CD4-positive, alpha-beta T cell treated with Interleukin-21 for 1 hour (primary cell): ENCODE measurements at regions not wholly inside any gene's neighbourhood (a gene's known extent, or its start where the extent isn't known, plus 50 kb on each side); places are given as distances from the start of the nearest gene placed in this dataset.

Source experiments
- DNase-seq: peaks from one replicate; pipeline ENCODE4 v3.0.0-alpha.2; 2020

GRCh38 chr4:187135878-187136277, 412.2 kb upstream of the FAT1 start:
- no peak for DNase-seq

GRCh38 chr4:187139141-187139540, 415.5 kb upstream of the FAT1 start:
- DNase-seq: no peak

DNA sequence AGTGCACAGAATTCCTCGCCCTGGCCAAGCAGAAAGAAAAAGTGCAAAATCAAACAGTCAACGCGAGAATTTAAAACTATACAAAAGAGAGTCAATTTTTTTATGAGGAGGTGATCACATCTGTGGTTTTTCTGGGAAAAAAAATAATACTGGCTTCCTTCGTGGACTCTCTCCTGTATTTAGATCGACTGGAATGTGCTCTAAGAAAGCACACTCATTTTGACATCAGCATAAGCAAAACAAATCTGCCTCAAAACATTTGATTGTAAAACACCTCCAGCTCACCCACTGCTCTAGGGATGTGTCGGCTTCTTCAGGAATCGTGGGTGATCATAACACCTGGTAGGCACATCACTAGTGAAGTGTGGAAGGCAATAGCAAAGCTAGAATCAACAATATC, 417.4 kb upstream of the FAT1 start:
- no peak for DNase-seq

DNA sequence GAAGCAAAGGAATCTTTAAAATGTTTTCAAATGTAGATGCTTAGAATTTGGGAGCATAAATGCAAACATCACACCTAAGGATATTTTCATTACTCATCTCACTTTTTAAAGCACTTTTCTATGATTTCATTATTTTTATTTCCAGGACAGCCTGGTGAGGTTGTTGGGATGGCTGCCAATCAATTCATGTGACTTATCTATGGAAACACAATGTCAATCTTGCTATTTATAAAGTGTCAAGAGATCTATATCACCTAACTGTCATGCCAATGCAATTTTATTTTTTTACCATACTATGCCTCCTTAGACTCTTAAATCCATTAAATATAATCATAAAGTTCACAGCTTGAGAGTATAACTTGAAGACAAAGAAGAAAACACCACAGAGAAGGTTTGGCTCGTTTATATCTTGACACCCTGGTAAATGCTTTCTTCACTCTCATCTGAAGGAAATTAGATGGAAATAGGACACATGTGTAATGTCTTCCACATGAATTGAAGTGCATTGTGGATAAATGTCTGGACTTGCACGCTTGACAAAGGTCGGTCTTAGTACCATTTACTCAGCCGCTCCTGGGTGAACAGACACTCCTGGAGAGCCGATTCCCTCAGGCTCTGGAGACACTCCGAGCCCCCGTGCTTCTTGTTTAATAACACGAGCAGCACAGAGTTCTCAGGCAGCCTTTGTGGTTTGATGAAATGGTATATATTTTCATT, 425.7 kb upstream of the FAT1 start:
- DNase-seq: no peak

GRCh38 chr4:187157380-187157958, 433.8 kb upstream of the FAT1 start:
- DNase-seq: no peak

DNA sequence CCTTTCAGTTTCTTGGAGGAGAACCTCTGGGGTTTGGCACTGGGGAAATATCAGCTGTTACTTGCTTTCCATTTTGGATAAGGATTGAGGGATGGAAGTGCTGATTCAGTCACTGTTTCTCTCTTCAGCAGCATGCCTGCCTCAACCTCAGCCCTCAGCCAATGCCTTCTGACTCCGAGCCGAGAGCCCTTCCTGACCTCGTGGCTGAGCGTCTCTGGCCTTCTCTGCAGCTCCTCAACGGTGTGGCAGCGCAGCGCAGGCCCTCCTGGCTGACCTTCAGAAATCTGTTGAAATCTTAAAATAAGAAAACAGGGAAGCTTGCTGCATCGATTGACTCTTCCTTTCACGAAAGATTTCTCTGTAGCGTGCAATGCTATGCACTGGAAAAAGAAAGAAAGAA, 434.3 kb upstream of the FAT1 start:
- no peak for DNase-seq

DNA sequence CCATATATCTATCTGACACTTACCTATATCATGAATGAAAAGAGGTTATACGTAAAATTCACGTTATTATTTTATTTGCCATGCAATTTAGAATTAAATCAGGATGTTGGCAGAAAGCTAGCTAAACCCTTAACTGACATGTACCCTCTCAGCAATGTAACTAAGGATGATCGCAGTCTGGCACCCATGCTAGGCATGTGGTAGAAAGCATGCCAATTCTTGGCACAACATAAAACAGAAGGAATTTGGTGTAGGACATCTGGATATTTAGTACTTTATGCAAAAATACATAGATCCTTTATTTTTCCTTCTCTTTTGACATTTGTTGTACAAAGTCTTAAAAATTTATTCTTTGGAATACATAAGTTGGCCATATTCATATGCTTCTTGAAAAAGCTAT, 436.8 kb upstream of the FAT1 start:
- DNase-seq: no peak

- DNase-seq: no peak
Measured at GRCh38 chr4:187166886-187167512, 443.3 kb upstream of the FAT1 start.

DNA sequence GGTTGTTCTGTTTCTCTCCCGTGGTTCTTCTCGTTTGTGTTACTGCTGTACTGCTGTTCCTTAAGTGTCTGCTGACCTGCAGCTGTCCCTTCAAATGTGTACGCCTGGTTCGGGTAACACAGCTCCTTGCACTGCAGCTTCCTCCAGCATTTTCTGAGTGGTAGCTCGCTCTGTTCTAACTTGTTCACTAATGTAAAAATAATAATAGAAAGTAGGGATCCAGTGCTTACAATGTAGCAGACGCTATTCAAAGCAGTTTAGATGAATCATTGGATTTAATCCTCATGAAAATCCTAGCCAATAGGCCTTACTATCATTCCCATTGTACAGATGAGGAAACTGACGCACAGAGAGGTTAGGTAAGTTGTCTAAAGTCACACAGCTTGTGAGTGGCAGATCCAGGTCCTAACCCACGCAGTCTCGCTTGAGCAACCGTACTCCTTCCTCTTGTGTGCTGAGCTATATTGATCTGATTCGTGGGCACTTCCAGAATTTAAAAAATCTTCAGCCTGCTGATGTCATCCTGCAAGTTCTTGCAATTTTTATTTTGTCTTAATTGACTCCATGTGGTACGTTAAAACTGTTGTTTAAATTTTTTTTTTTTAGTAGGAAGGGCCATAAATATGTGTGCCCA, 448.2 kb upstream of the FAT1 start:
- DNase-seq: no peak

- DNase-seq: no peak
Measured at GRCh38 chr4:187172340-187172761, 448.7 kb upstream of the FAT1 start.

- DNase-seq: no peak
Measured at GRCh38 chr4:187174749-187175148, 451.1 kb upstream of the FAT1 start.

DNA sequence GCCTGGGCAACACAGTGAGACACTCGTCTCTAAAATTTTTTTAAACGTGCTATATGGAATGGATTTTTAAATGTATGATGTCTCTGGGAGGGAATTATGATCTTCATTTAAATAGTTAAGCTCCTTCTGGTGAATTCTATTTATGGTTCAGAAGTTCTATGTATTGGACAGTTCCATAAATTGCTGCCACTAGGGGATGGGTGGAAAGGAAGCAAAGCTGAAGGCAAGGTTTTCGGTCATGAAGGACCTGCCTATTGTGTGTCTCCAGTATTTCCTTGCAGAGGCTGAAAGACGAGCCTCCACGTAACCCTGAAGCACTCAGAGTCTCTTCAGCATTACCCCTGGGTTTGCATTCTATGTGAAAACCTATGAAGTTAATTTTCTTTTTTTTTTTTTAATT, 451.5 kb upstream of the FAT1 start:
- DNase-seq: no peak

- no peak for DNase-seq
Measured at GRCh38 chr4:187176261-187176910, 452.7 kb upstream of the FAT1 start.

DNA sequence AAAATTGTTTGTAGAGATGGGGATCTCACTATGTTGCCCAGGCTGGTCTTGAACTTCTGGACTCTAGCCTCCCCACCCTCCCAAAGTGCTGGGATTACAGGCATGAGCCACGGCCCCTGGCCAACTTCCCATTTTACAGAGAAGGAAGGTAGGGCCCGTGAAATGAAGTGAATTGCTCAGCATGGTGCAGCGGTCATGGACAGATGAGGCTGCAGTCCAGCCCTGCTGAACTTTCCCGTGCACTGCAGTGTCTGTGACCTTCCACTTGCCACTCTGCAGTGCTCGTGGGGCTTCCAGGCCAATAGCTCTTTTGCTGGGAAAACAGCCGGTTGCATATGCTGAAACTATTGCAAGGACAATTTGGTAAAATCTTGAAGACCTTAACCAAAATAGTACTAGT, 454.4 kb upstream of the FAT1 start:
- no peak for DNase-seq

DNA sequence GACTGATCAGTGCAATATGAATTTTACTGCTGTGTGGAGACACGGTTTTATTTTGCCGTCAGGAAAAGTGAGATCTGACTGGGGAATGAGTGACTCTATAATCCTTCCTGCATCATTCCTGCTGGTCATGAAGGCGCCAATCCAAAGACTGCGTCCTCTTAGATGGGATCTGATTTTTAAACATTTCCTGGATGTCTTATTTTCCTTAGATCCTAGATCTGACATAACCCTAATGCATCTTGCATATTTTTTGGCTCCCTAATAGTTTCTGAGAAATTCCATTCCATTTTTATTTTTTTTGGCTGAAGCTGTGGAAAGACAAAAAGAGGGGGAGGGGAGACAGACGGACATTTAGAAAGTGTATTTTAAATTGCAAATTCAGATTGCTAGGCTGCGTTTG, 454.9 kb upstream of the FAT1 start:
- no peak for DNase-seq

DNA sequence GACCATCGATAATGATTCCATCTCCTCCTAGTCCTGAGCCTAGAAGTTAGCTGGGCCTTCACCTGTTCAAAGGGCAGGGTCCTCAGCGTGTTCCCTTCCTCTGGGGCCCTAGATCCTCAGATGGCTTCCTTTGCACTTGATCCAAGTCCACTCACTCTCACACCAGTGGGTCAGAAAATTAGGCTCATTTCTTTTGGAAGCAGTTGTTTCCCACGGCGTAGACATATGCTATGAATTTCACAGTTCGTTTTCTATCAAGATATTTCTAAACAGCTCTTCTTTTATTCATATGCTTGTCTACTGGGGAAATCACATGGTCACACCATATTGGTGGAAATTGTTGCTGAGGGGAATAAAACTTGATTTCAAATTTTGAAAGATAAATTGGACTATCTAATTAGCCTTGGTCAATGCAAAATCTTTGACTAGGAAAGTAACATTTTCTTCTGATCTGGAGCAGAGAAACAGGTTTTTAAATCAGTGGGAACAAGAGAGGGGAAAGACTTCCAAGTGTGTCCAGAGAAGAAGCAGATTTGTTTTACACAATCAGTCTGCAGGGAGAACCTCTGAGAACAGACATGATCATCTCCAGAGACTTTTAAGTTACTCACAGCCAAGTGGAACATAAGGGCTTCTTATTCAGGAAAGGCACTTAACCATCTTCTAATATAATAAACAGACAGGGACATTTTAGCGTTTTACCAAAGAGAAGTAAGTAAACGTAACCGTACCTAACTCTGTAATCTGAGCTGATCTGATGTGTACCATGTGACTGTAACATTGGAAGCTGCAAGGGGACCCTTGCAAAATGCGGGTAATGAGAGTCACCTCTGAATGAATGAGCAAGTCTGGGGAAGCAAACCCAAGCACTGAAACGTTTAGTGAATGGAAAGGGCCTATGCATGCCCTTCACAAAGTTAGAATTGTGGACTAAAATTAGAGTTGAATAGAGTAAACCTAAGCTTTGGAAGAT, 455.7 kb upstream of the FAT1 start:
- DNase-seq: no peak

DNA sequence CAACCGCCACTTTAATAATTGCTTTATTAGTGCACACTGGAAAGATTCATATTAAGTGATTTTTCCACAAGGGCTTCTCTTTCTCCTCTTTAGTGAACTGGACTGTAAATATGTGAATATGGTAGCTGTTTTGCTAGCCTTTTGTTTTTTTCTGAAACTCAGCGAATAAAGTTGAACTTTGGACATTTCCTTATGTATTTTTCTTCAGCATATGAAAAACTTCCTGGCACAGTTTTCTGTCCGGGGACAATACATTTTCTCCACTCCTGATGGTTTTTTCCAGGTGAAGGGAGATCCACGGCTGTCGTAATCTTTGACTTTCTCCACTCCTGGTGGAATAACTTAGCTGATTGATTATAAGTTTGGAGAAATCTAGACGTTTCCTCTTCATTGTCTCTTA, 457.4 kb upstream of the FAT1 start:
- no peak for DNase-seq

GRCh38 chr4:187183346-187183745, 459.7 kb upstream of the FAT1 start:
- no peak for DNase-seq

DNA sequence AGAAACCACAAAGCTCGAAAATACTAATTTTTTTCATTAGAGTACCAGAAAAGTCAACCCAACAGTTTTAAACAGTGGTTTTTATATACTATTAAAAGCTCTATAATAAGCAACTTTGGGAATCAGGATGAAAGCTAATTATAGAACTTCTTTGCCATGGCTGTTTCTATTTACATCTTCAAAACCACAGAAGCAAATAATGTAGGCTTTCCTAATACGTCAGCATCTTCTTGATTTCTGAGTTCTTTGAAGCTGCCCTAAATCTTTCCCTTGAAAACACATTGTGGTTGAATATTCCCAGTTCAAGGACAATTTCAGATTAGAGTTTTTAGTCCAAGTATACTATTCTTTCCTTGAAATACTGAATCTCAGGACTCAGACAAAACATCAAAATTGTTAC, 460.2 kb upstream of the FAT1 start:
- no peak for DNase-seq

DNA sequence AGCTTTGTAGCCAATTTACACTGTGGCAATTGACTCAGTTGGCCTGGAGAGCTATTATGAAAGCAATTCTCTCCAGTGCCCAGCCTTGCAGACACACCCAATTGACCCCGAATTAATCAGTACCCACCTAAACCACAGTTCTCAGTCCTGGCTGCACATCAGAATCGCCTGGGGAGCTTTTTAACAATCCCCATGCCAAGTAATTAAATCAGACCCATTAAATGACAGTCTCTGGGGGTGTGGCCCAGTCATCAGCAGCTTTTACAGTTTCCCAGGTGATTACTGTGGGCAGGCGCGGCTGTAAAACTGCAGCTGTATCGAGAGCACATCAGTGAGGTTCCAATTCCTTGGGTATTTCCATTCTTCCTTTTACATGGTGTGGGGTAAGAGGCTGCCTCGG, 460.9 kb upstream of the FAT1 start:
- no peak for DNase-seq

DNA sequence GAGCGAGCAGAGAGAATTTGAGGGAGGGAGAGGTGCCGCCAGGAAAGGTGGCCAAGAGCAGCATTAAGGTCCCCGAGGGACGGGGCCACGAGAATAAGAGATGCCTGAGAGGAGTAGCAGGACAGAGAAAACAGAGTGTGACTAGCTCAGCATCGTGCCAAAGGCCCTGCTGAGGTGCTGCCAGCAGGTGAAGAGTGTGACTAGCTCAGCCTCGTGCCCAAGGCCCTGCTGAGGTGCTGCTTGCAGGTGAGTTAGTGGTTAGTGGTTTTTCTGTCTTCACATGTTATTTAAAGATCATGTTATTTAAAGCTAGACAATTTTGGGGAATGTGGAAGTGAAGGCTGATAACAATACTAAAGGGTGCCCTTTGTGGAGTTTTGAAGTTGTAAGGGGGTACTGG, 464.5 kb upstream of the FAT1 start:
- DNase-seq: no peak

- no peak for DNase-seq
Measured at GRCh38 chr4:187188741-187189140, 465.1 kb upstream of the FAT1 start.
